ENCODE measurements at regions not wholly inside any gene's neighbourhood (a gene's known extent, or its start where the extent isn't known, plus 50 kb on each side); places are given as distances from the start of the nearest gene placed in this dataset.

DNA sequence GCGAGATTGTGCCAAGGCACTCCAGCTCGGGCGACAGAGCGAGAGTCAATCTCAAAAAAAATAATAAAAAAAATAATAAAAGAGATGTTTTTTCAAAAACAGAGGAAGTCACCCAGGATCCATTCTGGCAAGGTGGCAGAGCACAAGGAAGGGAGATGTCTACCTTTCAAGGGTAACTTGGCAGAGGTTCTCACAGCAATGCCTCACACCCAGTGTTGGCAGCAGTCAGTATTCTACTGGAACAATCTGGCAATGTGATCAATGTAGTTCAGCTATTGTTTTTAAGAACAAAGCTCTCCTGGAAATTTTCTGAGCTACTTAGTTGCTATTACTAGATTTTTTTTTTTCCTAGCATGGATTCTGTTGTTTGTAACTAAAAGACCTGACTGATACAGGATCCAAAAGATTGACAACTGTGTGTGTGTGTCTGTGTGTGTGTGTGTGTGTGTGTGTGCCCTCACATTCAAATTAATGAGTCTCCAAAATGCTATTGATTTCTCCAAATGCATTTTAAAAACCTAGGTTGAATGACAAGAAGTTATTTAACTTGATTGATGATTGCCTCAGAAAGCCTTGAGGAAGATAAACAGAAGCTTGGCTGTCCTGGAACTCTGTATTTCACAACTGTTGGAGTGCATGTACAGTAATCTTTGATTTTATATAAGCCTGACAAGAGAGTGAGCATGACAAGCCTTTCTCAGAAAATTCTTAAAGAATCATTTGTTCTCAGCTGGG is 114.1 kb upstream of the RREB1 start:
- Histone ChIP-seq H3K36me3 (replicated peaks) (no peaks in the 10 kb centered on the region), H3K27ac (no peak overlapping the region), H3K4me3 (ENCODE audit: low read depth, low read length) (no peak overlapping the region), H3K27me3 (replicated peaks) (no peaks in the 10 kb centered on the region)
- TF ChIP-seq, protein P1, sequence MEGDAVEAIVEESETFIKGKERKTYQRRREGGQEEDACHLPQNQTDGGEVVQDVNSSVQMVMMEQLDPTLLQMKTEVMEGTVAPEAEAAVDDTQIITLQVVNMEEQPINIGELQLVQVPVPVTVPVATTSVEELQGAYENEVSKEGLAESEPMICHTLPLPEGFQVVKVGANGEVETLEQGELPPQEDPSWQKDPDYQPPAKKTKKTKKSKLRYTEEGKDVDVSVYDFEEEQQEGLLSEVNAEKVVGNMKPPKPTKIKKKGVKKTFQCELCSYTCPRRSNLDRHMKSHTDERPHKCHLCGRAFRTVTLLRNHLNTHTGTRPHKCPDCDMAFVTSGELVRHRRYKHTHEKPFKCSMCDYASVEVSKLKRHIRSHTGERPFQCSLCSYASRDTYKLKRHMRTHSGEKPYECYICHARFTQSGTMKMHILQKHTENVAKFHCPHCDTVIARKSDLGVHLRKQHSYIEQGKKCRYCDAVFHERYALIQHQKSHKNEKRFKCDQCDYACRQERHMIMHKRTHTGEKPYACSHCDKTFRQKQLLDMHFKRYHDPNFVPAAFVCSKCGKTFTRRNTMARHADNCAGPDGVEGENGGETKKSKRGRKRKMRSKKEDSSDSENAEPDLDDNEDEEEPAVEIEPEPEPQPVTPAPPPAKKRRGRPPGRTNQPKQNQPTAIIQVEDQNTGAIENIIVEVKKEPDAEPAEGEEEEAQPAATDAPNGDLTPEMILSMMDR (IDR thresholded peaks at IDR 0.05; ENCODE audit: low read depth, low read length, missing control alignments), result no peak
- in situ Hi-C loops (cut with HindIII; ENCODE audit: low pct_ligation_motif_present, low sequenced_read_pairs), result no loop called here
- DNase-seq, result no peak

DNA sequence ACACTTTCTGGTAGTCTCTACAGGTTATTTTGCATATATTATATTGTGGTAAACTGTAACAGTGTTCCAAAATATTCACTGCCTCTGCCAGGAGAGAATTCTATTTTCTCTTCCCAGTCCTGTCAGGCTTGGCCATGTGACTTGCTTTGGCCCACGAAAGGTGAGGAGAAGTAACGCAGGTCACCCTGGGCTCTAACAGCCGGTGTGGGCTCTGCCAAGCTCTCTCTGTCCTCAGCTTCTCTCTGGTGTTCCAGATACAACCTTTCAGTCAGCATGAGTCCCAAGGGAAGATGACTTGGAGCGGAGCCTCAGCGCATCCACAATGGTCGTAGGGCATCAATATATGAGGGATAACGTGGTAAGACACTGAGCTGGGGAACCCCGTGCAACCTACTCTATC is 113.0 kb upstream of the RREB1 start:
- Histone ChIP-seq H3K27ac (no peak overlapping the region), H3K4me3 (ENCODE audit: low read depth, low read length) (no peak overlapping the region), H3K36me3 (replicated peaks) (no peaks in the 10 kb centered on the region), H3K27me3 (replicated peaks) (no peaks in the 10 kb centered on the region)
- TF ChIP-seq, protein P1 (IDR thresholded peaks at IDR 0.05; ENCODE audit: low read depth, low read length, missing control alignments), result no peak
- in situ Hi-C loops (cut with HindIII; ENCODE audit: low pct_ligation_motif_present, low sequenced_read_pairs), result no loop called here
- no peak for DNase-seq

DNA sequence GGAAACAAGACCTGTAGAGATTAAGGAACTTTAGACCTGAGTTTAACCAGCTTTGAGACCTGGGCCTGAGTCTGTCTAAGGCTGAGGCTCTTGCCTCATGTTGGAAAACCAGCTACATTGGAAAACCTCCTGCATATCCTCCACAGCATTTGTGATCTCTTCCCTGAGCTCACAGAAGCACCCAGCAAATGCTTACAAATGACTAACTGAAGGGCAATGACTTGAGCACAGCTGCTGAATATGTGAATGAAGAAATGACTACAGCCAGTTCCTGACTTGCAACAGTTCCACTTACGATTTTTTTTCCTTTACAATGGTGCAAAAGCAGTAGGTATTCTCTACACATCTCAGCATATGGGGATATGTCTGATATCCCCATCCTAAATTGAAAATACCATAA is 112.4 kb upstream of the RREB1 start:
- DNase-seq, result no peak
- Histone ChIP-seq H3K27ac (no peak overlapping the region), H3K4me3 (ENCODE audit: low read depth, low read length) (no peak overlapping the region), H3K36me3 (replicated peaks) (no peaks in the 10 kb centered on the region), H3K27me3 (replicated peaks) (no peaks in the 10 kb centered on the region)
- in situ Hi-C loops (cut with HindIII; ENCODE audit: low pct_ligation_motif_present, low sequenced_read_pairs), result no loop called here
- TF ChIP-seq, protein P1 (IDR thresholded peaks at IDR 0.05; ENCODE audit: low read depth, low read length, missing control alignments), result no peak

DNA sequence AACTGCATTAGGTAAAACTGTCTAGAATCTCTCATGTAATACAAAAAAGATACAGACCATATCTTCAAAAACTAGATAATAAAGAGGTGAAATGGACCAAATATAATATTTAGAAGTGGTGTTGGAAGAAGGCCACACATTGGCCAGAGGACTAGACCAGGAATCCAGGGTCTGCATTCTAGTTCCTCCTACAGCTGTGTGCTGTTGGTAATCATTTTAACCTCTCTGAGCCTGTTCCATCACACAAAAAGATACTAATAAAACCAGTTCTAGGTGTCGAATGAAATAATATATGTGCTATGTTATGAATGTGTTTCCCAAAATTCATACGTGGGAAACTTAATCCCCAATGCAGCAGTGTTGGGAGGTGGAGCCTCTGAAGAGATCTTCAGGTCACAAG is 111.6 kb upstream of the RREB1 start:
- no peak overlapping the region for H3K4me3 ChIP-seq (ENCODE audit: low read depth, low read length)
- no peaks in the 10 kb centered on the region for H3K27me3 ChIP-seq (replicated peaks)
- H3K36me3 ChIP-seq (replicated peaks), result no peaks in the 10 kb centered on the region
- H3K27ac ChIP-seq, result no peak overlapping the region
- TF ChIP-seq, protein P1 (IDR thresholded peaks at IDR 0.05; ENCODE audit: low read depth, low read length, missing control alignments), result no peak
- DNase-seq, result no peak
- in situ Hi-C loops (cut with HindIII; ENCODE audit: low pct_ligation_motif_present, low sequenced_read_pairs), result no loop called here

DNA sequence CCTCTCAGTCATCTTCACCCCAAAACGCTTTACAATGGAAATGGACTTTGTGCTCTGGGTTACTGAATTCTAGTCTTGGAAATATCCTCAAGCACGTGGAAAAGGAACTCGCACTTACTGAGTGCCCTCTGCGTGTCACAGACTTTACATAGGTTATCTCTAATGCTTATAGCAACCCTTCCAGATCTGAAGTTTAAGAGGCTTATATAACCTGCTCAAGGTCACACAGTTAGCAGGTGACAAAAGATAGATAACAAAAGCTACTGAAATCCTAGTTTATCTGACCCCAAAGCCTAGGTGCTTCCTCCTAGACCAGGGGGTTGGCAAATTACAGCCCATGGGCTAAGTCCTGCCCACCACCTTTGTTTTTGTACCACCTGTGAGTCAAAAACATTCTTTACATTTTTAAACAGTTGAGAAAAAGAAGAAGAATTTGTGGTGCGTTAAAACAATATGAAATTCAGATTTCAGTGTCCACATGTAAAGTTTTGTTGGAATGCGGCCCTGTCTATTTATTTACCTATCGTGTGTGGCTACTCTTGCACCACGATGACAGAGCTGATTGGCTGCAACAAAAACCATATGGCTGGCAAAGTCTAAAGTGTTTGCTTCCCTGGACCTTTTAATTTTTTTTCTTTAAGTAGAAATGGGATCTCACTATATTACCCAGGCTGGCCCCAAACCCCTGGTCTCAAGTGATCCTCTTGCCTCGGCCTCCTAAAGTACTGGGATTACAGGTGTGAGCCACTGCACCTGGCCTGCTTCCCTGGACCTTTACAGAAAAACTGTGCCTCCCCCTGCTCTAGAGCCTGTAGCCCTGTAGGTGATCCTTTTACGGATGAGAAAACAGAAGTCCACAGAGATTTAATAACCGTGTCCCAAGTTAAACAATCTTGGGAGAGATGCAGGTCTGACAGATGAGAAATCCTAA is 110.2 kb upstream of the RREB1 start:
- Histone ChIP-seq H3K27me3 (replicated peaks) (no peaks in the 10 kb centered on the region), H3K36me3 (replicated peaks) (no peaks in the 10 kb centered on the region), H3K27ac (no peak overlapping the region), H3K4me3 (ENCODE audit: low read depth, low read length) (no peak overlapping the region)
- TF ChIP-seq, protein P1 (IDR thresholded peaks at IDR 0.05; ENCODE audit: low read depth, low read length, missing control alignments), result no peak
- no peak for DNase-seq
- in situ Hi-C loops (cut with HindIII; ENCODE audit: low pct_ligation_motif_present, low sequenced_read_pairs), result no loop called here

All from brain microvascular endothelial cell (primary cell).